Activated CD4-positive, alpha-beta memory T cell treated with anti-CD3 and anti-CD28 coated beads, Interleukin-2, amount 10 ng/mL, durations not matched to agents 7 days and 5 days (primary cell): ENCODE measurements at regions not wholly inside any gene's neighbourhood (a gene's known extent, or its start where the extent isn't known, plus 50 kb on each side); places are given as distances from the start of the nearest gene placed in this dataset.

Source experiments
- CTCF ChIA-PET: fragments of 350-600 bp; sonication (Branson Sonifier 250); formaldehyde crosslinking; loops from one replicate; lab custom pipeline; 2021; ENCODE audit warnings: antibody characterized with exemption, inconsistent platforms; lab: Charles Lee
- POLR2A ChIA-PET: fragments of 350-600 bp; sonication (Branson Sonifier 250); formaldehyde crosslinking; loops from one replicate; lab custom pipeline; 2021; ENCODE audit warnings: antibody characterized with exemption; lab: Charles Lee
- DNase-seq: peaks from one replicate; pipeline ENCODE4 v3.0.0-alpha.2; 2020
- H3K27ac Mint-ChIP-seq: one replicate; pipeline ENCODE4 v1.8.0; 2021; ENCODE audit warnings: mild to moderate bottlenecking, mixed read lengths
- H3K27me3 Mint-ChIP-seq: one replicate; pipeline ENCODE4 v1.8.0; 2021; ENCODE audit warnings: mixed read lengths
- H3K36me3 Mint-ChIP-seq: one replicate; pipeline ENCODE4 v1.8.0; 2021; ENCODE audit warnings: low read depth, mixed read lengths
- H3K4me1 Mint-ChIP-seq: one replicate; pipeline ENCODE4 v1.8.0; 2021; ENCODE audit warnings: mixed read lengths
- H3K4me3 Mint-ChIP-seq: one replicate; pipeline ENCODE4 v1.8.0; 2021; ENCODE audit warnings: mild to moderate bottlenecking, mixed read lengths
- H3K9me3 Mint-ChIP-seq: one replicate; pipeline ENCODE4 v1.8.0; 2021; ENCODE audit warnings: mixed read lengths

- Mint-ChIP-seq H3K4me3 (no peak overlapping the region), H3K27me3 (no peaks in the 10 kb centered on the region), H3K36me3 (no peaks in the 10 kb centered on the region), H3K9me3 (no peaks in the 10 kb centered on the region), H3K4me1 (no peaks in the 10 kb centered on the region), H3K27ac (no peak overlapping the region)
- CTCF ChIA-PET, result no interaction called here
- POLR2A ChIA-PET, result no interaction called here
- no peak for DNase-seq
These were observed 926.8 kb upstream of the SLC39A10 start for GRCh38 chr2:194730266-194730665.

DNA sequence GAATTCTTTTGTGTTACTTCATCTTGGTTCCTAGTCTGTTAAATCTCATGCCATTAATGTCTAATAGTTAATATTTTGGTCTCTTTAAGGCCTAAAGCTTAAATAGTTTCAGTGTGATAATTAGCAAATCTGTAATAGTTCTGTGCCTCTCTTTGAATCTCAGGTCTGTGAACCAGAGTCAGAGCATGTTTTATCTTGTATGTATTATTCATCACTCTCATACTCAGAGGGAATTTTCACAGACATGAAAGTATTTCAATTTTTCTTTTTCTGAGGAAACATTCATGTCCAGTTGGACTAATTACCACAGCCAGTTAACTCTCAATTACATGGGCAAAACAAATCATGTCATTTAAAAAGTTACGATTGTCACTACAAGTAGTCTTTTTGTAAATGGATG is 931.9 kb upstream of the SLC39A10 start:
- CTCF ChIA-PET, result no interaction called here
- POLR2A ChIA-PET, result no interaction called here
- no peaks in the 10 kb centered on the region for H3K4me1 Mint-ChIP-seq
- H3K9me3 Mint-ChIP-seq, result no peaks in the 10 kb centered on the region
- H3K4me3 Mint-ChIP-seq, result no peak overlapping the region
- no peak overlapping the region for H3K27ac Mint-ChIP-seq
- no peak for DNase-seq
- no peaks in the 10 kb centered on the region for H3K36me3 Mint-ChIP-seq
- no peaks in the 10 kb centered on the region for H3K27me3 Mint-ChIP-seq

DNA sequence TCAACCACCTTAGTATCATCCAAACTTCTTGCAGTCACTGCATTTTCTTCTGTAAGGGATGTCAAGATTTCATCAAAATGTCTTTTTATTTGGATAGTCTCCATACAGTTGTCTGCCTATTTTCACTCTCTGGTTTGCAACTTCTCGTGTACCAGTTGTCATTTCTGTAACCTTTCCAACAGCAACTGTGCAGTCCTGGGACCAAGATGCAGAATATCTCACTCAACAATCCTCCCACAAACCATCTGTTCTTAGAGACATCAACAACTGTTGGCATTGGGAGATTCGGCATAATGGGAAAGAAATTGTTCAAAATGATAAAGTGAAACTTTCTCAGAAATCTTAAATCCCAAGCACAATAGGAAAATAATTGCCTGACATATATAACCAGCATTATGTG is 933.6 kb upstream of the SLC39A10 start:
- no peaks in the 10 kb centered on the region for H3K9me3 Mint-ChIP-seq
- H3K36me3 Mint-ChIP-seq, result no peaks in the 10 kb centered on the region
- no peaks in the 10 kb centered on the region for H3K27me3 Mint-ChIP-seq
- H3K4me1 Mint-ChIP-seq, result no peaks in the 10 kb centered on the region
- H3K27ac Mint-ChIP-seq, result no peak overlapping the region
- POLR2A ChIA-PET, result no interaction called here
- CTCF ChIA-PET, result no interaction called here
- DNase-seq, result no peak
- H3K4me3 Mint-ChIP-seq, result no peak overlapping the region

DNA sequence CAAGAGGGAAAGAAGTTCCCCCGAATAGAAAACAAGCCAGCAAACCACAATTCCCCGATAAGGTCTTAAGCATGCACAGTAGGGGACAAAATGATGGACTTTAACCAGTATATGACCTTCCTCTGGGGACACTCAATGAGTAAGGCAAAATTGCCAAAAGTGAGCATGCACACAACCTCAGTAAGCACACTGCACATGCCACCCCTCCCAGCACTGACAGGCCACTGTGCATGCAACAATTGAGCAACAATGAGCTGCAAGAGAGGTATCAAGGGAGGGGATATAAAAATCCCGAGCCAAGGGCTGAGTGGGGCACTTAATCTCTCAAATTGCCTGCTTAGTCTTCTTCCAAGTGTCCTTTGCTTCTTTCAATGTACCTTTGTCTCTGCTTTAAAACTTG is 935.8 kb upstream of the SLC39A10 start:
- no peak overlapping the region for H3K27ac Mint-ChIP-seq
- no peaks in the 10 kb centered on the region for H3K9me3 Mint-ChIP-seq
- H3K27me3 Mint-ChIP-seq, result no peaks in the 10 kb centered on the region
- ChIA-PET CTCF (no interaction called here), POLR2A (no interaction called here)
- DNase-seq, result no peak
- H3K36me3 Mint-ChIP-seq, result no peaks in the 10 kb centered on the region
- H3K4me1 Mint-ChIP-seq, result no peaks in the 10 kb centered on the region
- no peak overlapping the region for H3K4me3 Mint-ChIP-seq

DNA sequence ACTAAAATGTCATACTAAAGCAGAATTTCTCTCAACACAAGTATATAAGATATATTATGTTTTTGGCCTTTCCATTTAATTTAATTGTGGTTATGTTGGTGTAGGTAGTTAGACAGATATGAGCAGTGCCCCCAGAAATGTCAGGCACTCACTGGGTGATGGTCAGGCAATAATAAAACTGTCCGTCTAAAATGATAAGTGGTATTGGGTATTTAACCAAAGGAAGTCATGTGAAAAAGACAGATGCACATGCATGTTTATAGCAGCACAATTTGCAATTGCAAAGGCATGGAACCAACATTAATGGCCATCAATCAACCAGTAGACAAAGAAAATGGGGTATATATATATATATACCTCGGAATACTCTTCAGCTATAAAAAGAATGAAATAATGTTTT is 936.6 kb upstream of the SLC39A10 start:
- no peaks in the 10 kb centered on the region for H3K36me3 Mint-ChIP-seq
- H3K4me3 Mint-ChIP-seq, result no peak overlapping the region
- no peaks in the 10 kb centered on the region for H3K9me3 Mint-ChIP-seq
- ChIA-PET CTCF (no interaction called here), POLR2A (no interaction called here)
- DNase-seq, result no peak
- H3K4me1 Mint-ChIP-seq, result no peaks in the 10 kb centered on the region
- no peak overlapping the region for H3K27ac Mint-ChIP-seq
- no peaks in the 10 kb centered on the region for H3K27me3 Mint-ChIP-seq

GRCh38 chr2:194718881-194719280 is 938.1 kb upstream of the SLC39A10 start:
- Mint-ChIP-seq H3K9me3 (no peaks in the 10 kb centered on the region), H3K27me3 (no peaks in the 10 kb centered on the region), H3K27ac (no peak overlapping the region), H3K36me3 (no peaks in the 10 kb centered on the region), H3K4me1 (no peaks in the 10 kb centered on the region), H3K4me3 (no peak overlapping the region)
- no peak for DNase-seq
- ChIA-PET CTCF (no interaction called here), POLR2A (no interaction called here)

- POLR2A ChIA-PET, result no interaction called here
- no peak for DNase-seq
- H3K27ac Mint-ChIP-seq, result no peak overlapping the region
- no peaks in the 10 kb centered on the region for H3K4me1 Mint-ChIP-seq
- CTCF ChIA-PET, result no interaction called here
- H3K9me3 Mint-ChIP-seq, result no peaks in the 10 kb centered on the region
- no peaks in the 10 kb centered on the region for H3K36me3 Mint-ChIP-seq
- H3K4me3 Mint-ChIP-seq, result no peak overlapping the region
- H3K27me3 Mint-ChIP-seq, result no peaks in the 10 kb centered on the region
These were observed 942.5 kb upstream of the SLC39A10 start for GRCh38 chr2:194714541-194714940.

DNA sequence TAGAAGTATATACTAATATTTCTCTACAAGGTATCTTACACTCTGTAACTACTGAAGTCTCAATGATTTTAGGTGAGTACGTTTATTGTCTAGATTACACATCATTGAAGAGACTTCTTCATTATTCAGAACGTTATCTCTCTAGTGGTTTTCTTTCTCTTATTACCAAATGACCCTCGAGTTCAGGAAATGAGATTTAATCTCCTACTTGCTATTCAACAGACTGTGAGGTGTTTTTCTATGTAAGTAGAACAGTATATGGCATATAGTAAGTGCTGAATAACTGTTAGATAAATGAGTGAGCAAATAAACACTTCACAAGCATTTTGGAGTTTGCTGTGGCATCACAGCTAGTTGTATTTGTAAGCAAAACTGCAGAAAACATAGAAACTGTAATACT is 947.2 kb upstream of the SLC39A10 start:
- ChIA-PET CTCF (no interaction called here), POLR2A (no interaction called here)
- DNase-seq, result no peak
- H3K4me1 Mint-ChIP-seq, result no peaks in the 10 kb centered on the region
- H3K27me3 Mint-ChIP-seq, result no peaks in the 10 kb centered on the region
- no peaks in the 10 kb centered on the region for H3K36me3 Mint-ChIP-seq
- no peaks in the 10 kb centered on the region for H3K9me3 Mint-ChIP-seq
- H3K4me3 Mint-ChIP-seq, result no peak overlapping the region
- no peak overlapping the region for H3K27ac Mint-ChIP-seq

DNA sequence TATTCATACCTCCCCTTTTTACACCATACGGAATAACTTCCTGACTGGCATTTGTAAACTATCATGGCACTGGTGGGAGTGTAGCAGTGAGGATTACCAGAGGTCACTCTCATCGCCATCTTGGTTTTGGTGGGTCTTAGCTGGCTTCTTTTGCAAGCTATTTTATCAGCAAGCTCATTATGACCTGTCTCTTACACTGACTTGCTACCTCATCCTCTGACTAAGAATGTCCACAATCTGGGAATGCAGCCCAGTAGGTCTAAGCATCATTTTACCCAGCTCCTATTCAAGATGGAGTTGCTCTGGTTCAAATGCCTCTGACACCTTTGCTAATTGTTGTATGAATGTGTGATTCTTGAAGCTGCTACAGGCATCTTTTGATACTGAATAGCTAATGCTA is 950.8 kb upstream of the SLC39A10 start:
- DNase-seq, result no peak
- POLR2A ChIA-PET, result no interaction called here

DNA sequence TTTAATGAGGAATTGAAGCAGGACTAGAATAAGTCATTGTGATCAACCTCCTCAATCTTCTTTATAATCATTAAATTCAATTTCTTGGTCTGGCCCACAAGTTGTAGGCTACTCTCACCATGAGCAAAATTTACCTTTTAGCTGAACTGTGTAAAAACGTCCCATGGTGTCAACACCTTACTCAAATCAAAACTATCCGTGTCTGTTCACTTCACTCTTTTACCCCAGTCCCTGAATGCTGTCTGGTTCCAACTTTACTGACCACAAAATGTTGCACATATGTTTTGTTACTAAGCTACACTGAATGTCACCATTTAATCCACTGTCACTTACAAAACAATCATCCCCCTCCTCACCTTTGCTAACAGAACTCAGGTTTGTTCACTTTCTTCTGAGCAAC is 951.6 kb upstream of the SLC39A10 start:
- Mint-ChIP-seq H3K9me3 (no peaks in the 10 kb centered on the region), H3K4me3 (no peak overlapping the region), H3K27ac (no peak overlapping the region), H3K4me1 (no peaks in the 10 kb centered on the region), H3K27me3 (no peaks in the 10 kb centered on the region), H3K36me3 (no peaks in the 10 kb centered on the region)
- ChIA-PET POLR2A (no interaction called here), CTCF (no interaction called here)
- no peak for DNase-seq

More for the DNA sequence above, 950.8 kb upstream of the SLC39A10 start:
- Mint-ChIP-seq H3K27me3 (no peaks in the 10 kb centered on the region), H3K27ac (no peak overlapping the region), H3K4me3 (no peak overlapping the region), H3K36me3 (no peaks in the 10 kb centered on the region), H3K4me1 (no peaks in the 10 kb centered on the region), H3K9me3 (no peaks in the 10 kb centered on the region)
- CTCF ChIA-PET, result no interaction called here

- CTCF ChIA-PET, result interaction anchor here (0.6 kb wide), 1 partner anchor 276 kb away, joined by 5 read pairs; no protein-coding TSS in a partner anchor
- POLR2A ChIA-PET, result no interaction called here
- no peak for DNase-seq
- no peaks in the 10 kb centered on the region for H3K4me1 Mint-ChIP-seq
- no peak overlapping the region for H3K4me3 Mint-ChIP-seq
- no peaks in the 10 kb centered on the region for H3K9me3 Mint-ChIP-seq
- no peaks in the 10 kb centered on the region for H3K27me3 Mint-ChIP-seq
- H3K36me3 Mint-ChIP-seq, result no peaks in the 10 kb centered on the region
- no peak overlapping the region for H3K27ac Mint-ChIP-seq
These were observed 956.3 kb upstream of the SLC39A10 start for GRCh38 chr2:194700726-194701125.

DNA sequence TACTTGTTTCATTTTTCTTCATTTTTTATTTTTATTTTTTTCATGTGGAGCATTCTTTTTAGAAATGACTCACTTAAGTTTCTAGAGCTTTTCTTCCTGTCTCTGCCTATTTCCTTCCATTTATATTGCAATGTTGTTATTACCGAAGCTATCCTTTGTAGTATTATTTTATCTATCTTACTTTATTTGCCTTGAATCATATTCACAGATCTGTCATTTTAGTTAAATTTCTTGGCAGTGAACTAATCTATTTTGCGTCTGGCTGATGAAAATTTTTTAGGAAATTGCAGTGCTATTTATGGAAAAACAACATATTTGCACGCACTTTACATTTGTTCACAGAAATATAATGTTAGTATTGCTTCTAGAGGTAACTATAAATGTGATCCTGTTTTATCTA is 956.9 kb upstream of the SLC39A10 start:
- H3K36me3 Mint-ChIP-seq, result no peaks in the 10 kb centered on the region
- no peaks in the 10 kb centered on the region for H3K4me1 Mint-ChIP-seq
- CTCF ChIA-PET, result no interaction called here
- no peak overlapping the region for H3K27ac Mint-ChIP-seq
- DNase-seq, result no peak
- H3K27me3 Mint-ChIP-seq, result no peaks in the 10 kb centered on the region
- no peaks in the 10 kb centered on the region for H3K9me3 Mint-ChIP-seq
- H3K4me3 Mint-ChIP-seq, result no peak overlapping the region
- POLR2A ChIA-PET, result no interaction called here

GRCh38 chr2:194698012-194698411 is 959.0 kb upstream of the SLC39A10 start:
- Mint-ChIP-seq H3K27me3 (no peaks in the 10 kb centered on the region), H3K27ac (no peak overlapping the region), H3K9me3 (no peaks in the 10 kb centered on the region), H3K4me3 (no peak overlapping the region), H3K4me1 (no peaks in the 10 kb centered on the region), H3K36me3 (no peaks in the 10 kb centered on the region)
- POLR2A ChIA-PET, result no interaction called here
- CTCF ChIA-PET, result no interaction called here
- no peak for DNase-seq

DNA sequence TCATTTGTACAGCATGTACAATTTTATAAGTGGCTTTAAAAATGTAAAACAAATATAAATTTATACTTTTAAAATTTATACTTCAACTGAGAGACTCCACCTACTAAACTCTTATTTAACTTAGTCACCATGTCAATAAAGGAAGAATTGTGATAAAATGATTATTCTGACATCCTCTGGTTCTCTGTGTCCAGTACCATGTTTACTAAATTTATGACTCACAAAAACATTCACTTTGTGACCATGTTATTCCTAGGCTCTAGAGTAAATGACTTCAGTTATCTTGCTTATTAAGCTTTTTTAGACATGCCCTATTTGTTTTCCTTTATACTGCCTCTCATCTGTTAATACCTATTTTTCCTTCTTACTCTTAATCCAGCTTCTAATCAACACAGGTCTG is 959.6 kb upstream of the SLC39A10 start:
- H3K9me3 Mint-ChIP-seq, result no peaks in the 10 kb centered on the region
- H3K27ac Mint-ChIP-seq, result no peak overlapping the region
- H3K36me3 Mint-ChIP-seq, result no peaks in the 10 kb centered on the region
- no peak overlapping the region for H3K4me3 Mint-ChIP-seq
- no peaks in the 10 kb centered on the region for H3K4me1 Mint-ChIP-seq
- CTCF ChIA-PET, result no interaction called here
- no peaks in the 10 kb centered on the region for H3K27me3 Mint-ChIP-seq
- no peak for DNase-seq
- POLR2A ChIA-PET, result no interaction called here

- Mint-ChIP-seq H3K4me1 (no peaks in the 10 kb centered on the region), H3K36me3 (no peaks in the 10 kb centered on the region), H3K27ac (no peak overlapping the region), H3K9me3 (no peaks in the 10 kb centered on the region), H3K27me3 (no peaks in the 10 kb centered on the region), H3K4me3 (no peak overlapping the region)
- CTCF ChIA-PET, result no interaction called here
- POLR2A ChIA-PET, result no interaction called here
- DNase-seq, result no peak
These were observed 960.3 kb upstream of the SLC39A10 start for GRCh38 chr2:194696690-194697089.
